ENCODE measurements at regions not wholly inside any gene's neighbourhood (a gene's known extent, or its start where the extent isn't known, plus 50 kb on each side); places are given as distances from the start of the nearest gene placed in this dataset. TPM values are rescaled to one million over a fixed set of nuclear protein-coding genes. Genes with fewer than 3 reads are reported as not detected.

GRCh38 chr11:47899801-47900200, 51.7 kb upstream of the NUP160 start:
- TF ChIP-seq, protein P1, sequence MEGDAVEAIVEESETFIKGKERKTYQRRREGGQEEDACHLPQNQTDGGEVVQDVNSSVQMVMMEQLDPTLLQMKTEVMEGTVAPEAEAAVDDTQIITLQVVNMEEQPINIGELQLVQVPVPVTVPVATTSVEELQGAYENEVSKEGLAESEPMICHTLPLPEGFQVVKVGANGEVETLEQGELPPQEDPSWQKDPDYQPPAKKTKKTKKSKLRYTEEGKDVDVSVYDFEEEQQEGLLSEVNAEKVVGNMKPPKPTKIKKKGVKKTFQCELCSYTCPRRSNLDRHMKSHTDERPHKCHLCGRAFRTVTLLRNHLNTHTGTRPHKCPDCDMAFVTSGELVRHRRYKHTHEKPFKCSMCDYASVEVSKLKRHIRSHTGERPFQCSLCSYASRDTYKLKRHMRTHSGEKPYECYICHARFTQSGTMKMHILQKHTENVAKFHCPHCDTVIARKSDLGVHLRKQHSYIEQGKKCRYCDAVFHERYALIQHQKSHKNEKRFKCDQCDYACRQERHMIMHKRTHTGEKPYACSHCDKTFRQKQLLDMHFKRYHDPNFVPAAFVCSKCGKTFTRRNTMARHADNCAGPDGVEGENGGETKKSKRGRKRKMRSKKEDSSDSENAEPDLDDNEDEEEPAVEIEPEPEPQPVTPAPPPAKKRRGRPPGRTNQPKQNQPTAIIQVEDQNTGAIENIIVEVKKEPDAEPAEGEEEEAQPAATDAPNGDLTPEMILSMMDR (IDR thresholded peaks at IDR 0.05; ENCODE audit: insufficient read depth, low read depth, low read length), result no peak

More at GRCh38 chr11:47899801-47900200, 51.7 kb upstream of the NUP160 start:
- DNase-seq (ENCODE audit: low read depth), result no peak
- H3K36me3 ChIP-seq (ENCODE audit: control insufficient read depth, insufficient read depth, low read length), result no peaks in the 10 kb centered on the region
- ChIA-PET CTCF (no interaction called here), POLR2A (no interaction called here)
- no peak overlapping the region for H3K4me3 ChIP-seq (ENCODE audit: low read depth, low read length)
- H3K27me3 ChIP-seq (ENCODE audit: control insufficient read depth, insufficient read depth, low read length), result no peaks in the 10 kb centered on the region; the same call in 1 of the 2 replicates

Small RNAs in the stretch of these regions (small RNA-seq; reads per million reads assigned to genes)
- gene AC023232.1 (ENCODE audit: insufficient read length, low read depth, low replicate concordance), result not detected
